ENCODE measurements at regions not wholly inside any gene's neighbourhood (a gene's known extent, or its start where the extent isn't known, plus 50 kb on each side); places are given as distances from the start of the nearest gene placed in this dataset.

GRCh38 chr6:6866656-6867403 is 240.9 kb upstream of the RREB1 start:
- Mint-ChIP-seq H3K27ac (no peak overlapping the region), H3K4me1 (ENCODE audit: low read depth) (no peaks in the 10 kb centered on the region), H3K27me3 (ENCODE audit: insufficient read depth) (peaks cover 3% of the 10 kb centered on the region; the same call in 1 of the 2 replicates), H3K36me3 (ENCODE audit: low read depth) (no peaks in the 10 kb centered on the region), H3K9me3 (peaks cover 20% of the 10 kb centered on the region), H3K4me3 (no peak overlapping the region)
- no peak for DNase-seq
- TF ChIP-seq CTCF (IDR thresholded peaks at IDR 0.05): no peak

- Mint-ChIP-seq H3K27ac (no peak overlapping the region), H3K36me3 (ENCODE audit: low read depth) (no peaks in the 10 kb centered on the region), H3K4me3 (no peak overlapping the region), H3K9me3 (peaks cover 20% of the 10 kb centered on the region), H3K27me3 (ENCODE audit: insufficient read depth) (peaks cover 3% of the 10 kb centered on the region; the same call in 1 of the 2 replicates), H3K4me1 (ENCODE audit: low read depth) (no peaks in the 10 kb centered on the region)
- no peak for DNase-seq
- TF ChIP-seq CTCF (IDR thresholded peaks at IDR 0.05): no peak
These were observed 240.4 kb upstream of the RREB1 start for GRCh38 chr6:6867404-6867799.

- peaks cover 3% of the 10 kb centered on the region; the same call in 1 of the 2 replicates for H3K27me3 Mint-ChIP-seq (ENCODE audit: insufficient read depth)
- DNase-seq: no peak
These were observed 238.7 kb upstream of the RREB1 start for GRCh38 chr6:6869094-6869493.

GRCh38 chr6:6870921-6871320 is 236.8 kb upstream of the RREB1 start:
- DNase-seq: no peak
- no peak overlapping the region for H3K27ac Mint-ChIP-seq
- H3K36me3 Mint-ChIP-seq (ENCODE audit: low read depth): no peaks in the 10 kb centered on the region
- peaks cover 3% of the 10 kb centered on the region; the same call in 1 of the 2 replicates for H3K27me3 Mint-ChIP-seq (ENCODE audit: insufficient read depth)
- H3K4me3 Mint-ChIP-seq: no peak overlapping the region
- peaks cover 5% of the 10 kb centered on the region; the same call in 1 of the 2 replicates for H3K4me1 Mint-ChIP-seq (ENCODE audit: low read depth)
- no peak for TF ChIP-seq CTCF (IDR thresholded peaks at IDR 0.05)
- peaks cover 11% of the 10 kb centered on the region for H3K9me3 Mint-ChIP-seq

More at GRCh38 chr6:6869094-6869493, 238.7 kb upstream of the RREB1 start:
- Mint-ChIP-seq H3K9me3 (peaks cover 11% of the 10 kb centered on the region), H3K27ac (no peak overlapping the region), H3K36me3 (ENCODE audit: low read depth) (no peaks in the 10 kb centered on the region), H3K4me1 (ENCODE audit: low read depth) (no peaks in the 10 kb centered on the region), H3K4me3 (no peak overlapping the region)
- TF ChIP-seq CTCF (IDR thresholded peaks at IDR 0.05): no peak

GRCh38 chr6:6872459-6873344 is 235.1 kb upstream of the RREB1 start:
- H3K4me3 Mint-ChIP-seq: no peak overlapping the region
- no peak overlapping the region for H3K27ac Mint-ChIP-seq
- peaks cover 9% of the 10 kb centered on the region; the same call in 1 of the 2 replicates for H3K4me1 Mint-ChIP-seq (ENCODE audit: low read depth)
- peaks cover 11% of the 10 kb centered on the region for H3K9me3 Mint-ChIP-seq
- no peak for TF ChIP-seq CTCF (IDR thresholded peaks at IDR 0.05)
- H3K27me3 Mint-ChIP-seq (ENCODE audit: insufficient read depth): peaks cover 3% of the 10 kb centered on the region; the same call in 1 of the 2 replicates
- no peak for DNase-seq
- no peaks in the 10 kb centered on the region for H3K36me3 Mint-ChIP-seq (ENCODE audit: low read depth)

Measured in HFFc6 (cell line).